GM10266 (cell line): ENCODE measurements at regions not wholly inside any gene's neighbourhood (a gene's known extent, or its start where the extent isn't known, plus 50 kb on each side); places are given as distances from the start of the nearest gene placed in this dataset.

Experiments
- DNase-seq: peaks from one replicate; pipeline ENCODE4 v3.0.0; 2012; ENCODE audit errors: extremely low spot score
- TF ChIP-seq, protein P1 (sequence below): IDR thresholded peaks from 2 replicates; pipeline ENCODE4 v1.5.1; 2012; ENCODE audit warnings: mild to moderate bottlenecking, low read depth; ENCODE audit not compliant: control insufficient read depth, insufficient read depth; ENCODE audit errors: missing control alignments

DNA sequence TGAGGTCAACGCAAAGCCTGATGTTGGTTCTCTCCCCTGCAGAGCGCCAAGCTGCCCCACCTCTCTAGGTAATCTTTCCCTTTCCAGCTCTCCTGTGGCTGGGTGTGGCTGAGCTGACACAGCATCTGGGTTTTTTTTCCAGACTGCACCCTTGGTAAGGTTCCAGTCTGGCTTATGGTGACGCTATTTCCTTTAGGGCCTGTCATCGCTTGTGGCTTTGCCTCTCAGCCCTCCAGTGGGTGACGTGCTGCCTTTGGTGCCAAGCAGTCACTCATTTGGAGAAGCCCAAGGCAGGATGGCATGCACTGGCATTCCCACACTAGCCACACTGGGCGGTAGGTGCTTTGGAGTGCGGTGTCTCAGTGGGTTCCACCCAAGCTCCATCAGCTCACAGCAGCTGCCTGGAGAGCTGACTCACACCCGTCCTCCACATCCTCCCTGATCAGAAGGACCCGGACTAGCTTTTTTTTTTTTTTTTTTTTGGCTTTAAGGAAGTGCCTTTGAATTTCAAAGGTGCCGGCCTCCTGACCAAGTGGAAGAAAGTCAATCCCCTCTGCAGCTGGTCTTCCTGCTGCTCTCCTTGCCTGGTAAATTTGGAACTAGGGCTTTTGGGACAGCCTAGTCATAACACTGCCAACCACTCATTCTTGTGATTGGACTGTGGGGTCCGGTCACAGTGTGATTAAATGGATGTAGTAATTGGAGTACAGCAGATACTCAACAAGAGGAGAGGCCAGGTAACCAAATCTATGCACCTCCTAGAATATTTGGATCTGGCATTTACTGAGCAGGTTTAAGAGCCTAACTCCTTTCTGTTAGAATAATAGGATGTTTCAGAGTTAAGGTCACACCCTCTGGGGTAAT, 153.6 kb downstream of the CD83 start:
- TF ChIP-seq, protein P1, sequence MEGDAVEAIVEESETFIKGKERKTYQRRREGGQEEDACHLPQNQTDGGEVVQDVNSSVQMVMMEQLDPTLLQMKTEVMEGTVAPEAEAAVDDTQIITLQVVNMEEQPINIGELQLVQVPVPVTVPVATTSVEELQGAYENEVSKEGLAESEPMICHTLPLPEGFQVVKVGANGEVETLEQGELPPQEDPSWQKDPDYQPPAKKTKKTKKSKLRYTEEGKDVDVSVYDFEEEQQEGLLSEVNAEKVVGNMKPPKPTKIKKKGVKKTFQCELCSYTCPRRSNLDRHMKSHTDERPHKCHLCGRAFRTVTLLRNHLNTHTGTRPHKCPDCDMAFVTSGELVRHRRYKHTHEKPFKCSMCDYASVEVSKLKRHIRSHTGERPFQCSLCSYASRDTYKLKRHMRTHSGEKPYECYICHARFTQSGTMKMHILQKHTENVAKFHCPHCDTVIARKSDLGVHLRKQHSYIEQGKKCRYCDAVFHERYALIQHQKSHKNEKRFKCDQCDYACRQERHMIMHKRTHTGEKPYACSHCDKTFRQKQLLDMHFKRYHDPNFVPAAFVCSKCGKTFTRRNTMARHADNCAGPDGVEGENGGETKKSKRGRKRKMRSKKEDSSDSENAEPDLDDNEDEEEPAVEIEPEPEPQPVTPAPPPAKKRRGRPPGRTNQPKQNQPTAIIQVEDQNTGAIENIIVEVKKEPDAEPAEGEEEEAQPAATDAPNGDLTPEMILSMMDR: no peak

DNA sequence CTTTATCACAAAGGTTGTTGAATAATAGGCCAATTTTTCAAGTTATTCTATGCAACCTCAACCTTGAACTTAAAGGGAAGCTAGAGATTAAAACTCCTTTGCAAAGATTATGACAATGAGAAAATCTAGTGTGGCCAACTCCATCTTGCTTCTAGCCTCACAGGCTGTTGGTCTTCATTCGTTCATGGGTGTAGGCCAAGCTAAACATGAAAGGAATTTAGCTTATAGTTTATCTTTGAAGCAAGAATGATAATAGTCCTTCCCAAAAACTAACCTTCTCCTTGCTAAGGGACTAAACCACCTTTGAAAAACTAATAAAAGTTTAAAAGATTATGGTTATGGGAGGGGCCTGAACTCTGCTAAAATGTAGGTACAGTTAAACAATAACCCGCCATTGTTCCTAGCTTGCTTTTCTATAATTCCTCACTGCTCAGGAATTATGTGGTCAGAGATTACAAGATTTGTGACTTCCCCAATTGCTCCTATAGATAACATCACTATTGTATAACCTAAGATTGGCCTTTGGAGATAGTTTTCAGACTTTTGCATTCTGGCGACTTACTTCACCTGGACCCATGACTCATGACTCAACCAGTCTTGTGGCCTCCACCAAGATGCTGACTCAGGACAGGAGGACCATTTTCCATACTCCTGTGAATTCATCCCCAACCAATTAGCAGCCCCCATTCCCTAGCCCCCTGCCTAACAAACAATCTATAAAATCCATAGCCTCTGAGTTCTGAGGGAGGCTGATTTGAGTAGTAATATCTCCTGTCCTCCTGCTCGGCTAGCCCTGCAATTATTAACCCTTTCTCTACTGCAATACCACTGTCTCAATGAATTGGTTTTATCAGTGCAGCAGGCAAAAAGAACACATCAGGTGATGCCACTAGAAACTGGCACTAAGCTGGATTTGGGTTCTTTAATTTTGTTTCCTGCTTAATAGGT, 154.5 kb downstream of the CD83 start:
- no peak for DNase-seq
- TF ChIP-seq, protein P1: no peak

More for the DNA sequence above, 153.6 kb downstream of the CD83 start:
- no peak for DNase-seq

DNA sequence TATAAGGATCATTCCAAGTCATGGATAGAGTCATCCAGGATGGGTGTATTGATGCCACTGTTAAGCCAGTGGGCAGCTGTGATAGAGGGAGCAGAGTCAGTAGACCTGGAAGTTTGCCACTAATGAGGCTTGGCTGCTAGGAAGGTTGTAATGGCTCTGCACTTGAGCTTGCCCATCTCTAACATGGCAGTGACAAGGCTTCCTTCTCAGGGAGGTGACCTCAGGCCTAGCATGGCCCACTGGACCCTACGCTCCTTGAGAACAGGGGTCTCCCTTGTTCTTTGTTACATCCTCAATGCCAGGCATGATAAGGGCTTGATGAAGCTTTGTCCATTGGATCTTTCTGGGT, 155.1 kb downstream of the CD83 start:
- no peak for DNase-seq
- TF ChIP-seq, protein P1: no peak

DNA sequence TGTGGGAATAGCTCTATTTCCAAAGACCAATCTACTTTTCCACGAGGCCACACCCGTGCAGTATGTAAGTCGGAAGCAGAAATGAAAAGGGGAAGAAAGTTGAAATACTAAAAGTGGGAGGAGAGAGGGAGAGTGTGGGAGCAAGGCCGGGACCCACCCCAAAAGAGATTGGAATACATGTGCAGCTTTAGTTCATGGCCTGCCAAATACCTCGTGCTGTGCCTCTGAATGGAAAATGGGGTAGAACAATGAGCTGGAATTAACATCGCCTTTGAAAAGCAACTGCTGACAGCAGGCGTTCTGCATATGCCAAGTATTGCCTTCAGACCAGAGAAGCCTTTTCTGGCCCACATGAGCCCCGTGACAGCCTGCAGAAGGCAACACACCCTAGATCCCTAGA, 155.6 kb downstream of the CD83 start:
- DNase-seq: no peak
- TF ChIP-seq, protein P1: no peak

DNA sequence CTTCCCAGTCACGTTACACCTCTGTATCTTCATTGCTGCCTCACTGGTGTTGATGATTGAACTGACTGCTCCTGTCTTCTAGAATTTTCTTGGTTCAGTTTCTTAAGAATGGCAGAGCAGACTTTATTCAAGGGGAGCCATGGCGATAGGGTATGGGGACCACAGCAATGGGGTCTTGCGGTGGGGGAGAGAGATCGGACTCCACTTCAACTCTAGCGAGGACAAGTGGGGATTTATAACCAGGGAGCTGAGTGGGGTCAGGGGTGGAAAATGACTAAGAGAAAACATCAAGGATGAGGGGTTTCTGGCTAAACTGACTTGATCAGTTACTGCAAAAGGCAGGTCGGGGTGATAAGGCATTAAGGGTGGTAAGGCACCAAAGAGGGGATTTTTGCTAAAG, 156.4 kb downstream of the CD83 start:
- DNase-seq: no peak
- TF ChIP-seq, protein P1: no peak

DNA sequence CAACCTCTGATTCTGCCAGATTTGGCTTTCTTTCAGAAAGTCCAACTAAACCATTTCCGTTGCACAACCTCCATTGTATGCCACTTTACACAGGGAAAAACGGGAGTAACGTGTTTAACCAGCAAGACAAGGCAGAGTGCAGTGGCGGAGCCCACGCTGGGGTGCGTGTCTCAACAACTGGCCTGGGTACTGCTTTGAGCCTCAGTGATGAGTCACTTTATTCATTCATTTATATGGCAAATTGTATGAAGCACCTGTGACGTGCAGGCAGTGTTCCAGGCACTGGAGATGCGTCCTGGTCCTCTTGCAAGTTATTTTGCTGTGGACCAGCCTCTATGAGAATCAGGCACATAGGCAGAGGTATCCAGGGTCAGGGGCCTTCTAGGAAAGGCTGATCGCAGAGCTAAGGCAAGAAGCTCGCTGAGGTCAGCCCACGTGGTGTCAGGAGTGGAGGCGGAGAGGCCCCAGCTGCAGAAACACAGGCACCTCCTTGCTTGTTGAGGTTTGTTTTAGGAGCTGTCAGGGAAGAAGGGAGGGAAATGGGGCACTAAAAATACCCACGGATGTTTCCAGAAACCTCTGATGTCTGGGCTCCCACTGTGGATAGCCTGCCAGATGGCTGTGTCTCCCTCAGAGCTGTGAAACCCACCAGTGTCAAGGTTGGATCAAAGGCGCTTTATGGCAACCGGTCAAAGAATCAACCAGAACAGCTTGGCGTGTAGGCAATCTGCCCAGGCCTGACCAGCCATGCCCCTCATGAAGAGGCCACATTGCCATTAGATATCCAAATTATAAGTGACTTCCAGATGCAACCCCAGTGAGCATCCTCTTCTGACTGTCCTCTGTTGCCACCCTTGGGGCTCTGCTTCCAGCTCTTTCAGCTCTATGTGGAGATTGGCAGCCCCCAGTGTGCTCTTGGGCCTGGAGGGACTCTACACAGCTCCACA, 157.2 kb downstream of the CD83 start:
- no peak for DNase-seq
- TF ChIP-seq, protein P1: no peak
